GM23338 (cell line): ENCODE measurements at regions not wholly inside any gene's neighbourhood (a gene's known extent, or its start where the extent isn't known, plus 50 kb on each side); places are given as distances from the start of the nearest gene placed in this dataset.

Experiments
- ATAC-seq: fragments of 200-7000 bp; cut with Tn5 transposase; 3 replicates; pipeline ENCODE4 v1.9.1; 2020
- DNase-seq: peaks from one replicate; pipeline ENCODE4 v3.0.0-alpha.2; 2015; ENCODE audit warnings: low spot score
- H2AFZ ChIP-seq: fragments of 200-600 bp; sonication (generic); 2 replicates; pipeline ENCODE4 v1.8.0; 2016; ENCODE audit warnings: antibody characterized with exemption, mild to moderate bottlenecking, moderate library complexity
- H3F3A ChIP-seq: fragments of 200-600 bp; sonication (generic); replicated peaks from 2 replicates; pipeline ENCODE4 v1.8.0; 2017; ENCODE audit warnings: antibody characterized with exemption, mixed run types, low read depth
- H3K27ac ChIP-seq: fragments of 200-600 bp; sonication (generic); 2 replicates; pipeline ENCODE4 v1.6.1; 2016; ENCODE audit warnings: low read depth
- H3K27me3 ChIP-seq: fragments of 200-600 bp; sonication (generic); 2 replicates; pipeline ENCODE4 v1.8.0; 2016; ENCODE audit warnings: mild to moderate bottlenecking, mixed run types, moderate library complexity; ENCODE audit not compliant: insufficient read depth
- H3K36me3 ChIP-seq: fragments of 200-600 bp; sonication (generic); 2 replicates; pipeline ENCODE4 v1.8.0; 2016; ENCODE audit warnings: mild to moderate bottlenecking; ENCODE audit not compliant: insufficient read depth
- H3K4me1 ChIP-seq: fragments of 200-600 bp; sonication (generic); 2 replicates; pipeline ENCODE4 v1.8.0; 2016; ENCODE audit warnings: mild to moderate bottlenecking, moderate library complexity; ENCODE audit not compliant: insufficient read depth
- H3K4me2 ChIP-seq: fragments of 200-600 bp; sonication (generic); 2 replicates; pipeline ENCODE4 v1.7.1; 2017; ENCODE audit warnings: mixed run types
- H3K4me3 ChIP-seq: fragments of 200-600 bp; sonication (generic); 2 replicates; pipeline ENCODE4 v1.6.1; 2016; ENCODE audit warnings: mixed run types
- H3K79me2 ChIP-seq: fragments of 200-600 bp; sonication (generic); replicated peaks from 2 replicates; pipeline ENCODE4 v1.8.0; 2017; ENCODE audit warnings: mild to moderate bottlenecking; ENCODE audit not compliant: insufficient read depth
- H3K9me2 ChIP-seq: fragments of 200-600 bp; sonication (generic); 2 replicates; pipeline ENCODE4 v1.8.0; 2017; ENCODE audit not compliant: insufficient read depth
- H4K20me1 ChIP-seq: fragments of 200-600 bp; sonication (generic); replicated peaks from 2 replicates; pipeline ENCODE4 v1.8.0; 2017; ENCODE audit warnings: mild to moderate bottlenecking; ENCODE audit not compliant: insufficient read depth
- H3K27ac Mint-ChIP-seq: 2 replicates; pipeline ENCODE4 v1.8.0; 2020; ENCODE audit warnings: inconsistent platforms, mild to moderate bottlenecking, moderate library complexity, mixed read lengths
- H3K27me3 Mint-ChIP-seq: 3 replicates; pipeline ENCODE4 v1.8.0; 2022; ENCODE audit warnings: low read depth, mild to moderate bottlenecking, moderate library complexity, mixed read lengths, inconsistent platforms; ENCODE audit not compliant: insufficient read depth, poor library complexity
- H3K36me3 Mint-ChIP-seq: 3 replicates; pipeline ENCODE4 v1.8.0; 2021; ENCODE audit warnings: low read depth, mild to moderate bottlenecking, inconsistent platforms, moderate library complexity, mixed read lengths
- H3K4me1 Mint-ChIP-seq: 3 replicates; pipeline ENCODE4 v1.8.0; 2020; ENCODE audit warnings: mild to moderate bottlenecking, inconsistent platforms, mixed read lengths
- H3K4me3 Mint-ChIP-seq: 3 replicates; pipeline ENCODE4 v1.8.0; 2021; ENCODE audit warnings: moderate library complexity, mild to moderate bottlenecking, inconsistent platforms, mixed read lengths
- H3K9me3 Mint-ChIP-seq: 3 replicates; pipeline ENCODE4 v1.8.0; 2020; ENCODE audit warnings: moderate library complexity, mild to moderate bottlenecking, inconsistent platforms, mixed read lengths
- EZH2 ChIP-seq: fragments of 200-600 bp; sonication (generic); IDR thresholded peaks from one replicate; pipeline ENCODE4 v1.8.0; 2017; ENCODE audit warnings: antibody characterized with exemption, mild to moderate bottlenecking, low read depth; ENCODE audit not compliant: unreplicated experiment
- EZH2phosphoT487 ChIP-seq: fragments of 200-600 bp; sonication (generic); IDR thresholded peaks from one replicate; pipeline ENCODE4 v1.8.1; 2018; ENCODE audit warnings: antibody characterized with exemption; ENCODE audit not compliant: unreplicated experiment
- JUNB ChIP-seq: IDR thresholded peaks from one replicate; pipeline ENCODE4 v1.6.1; 2016; ENCODE audit warnings: antibody characterized with exemption; ENCODE audit not compliant: unreplicated experiment
- NANOG ChIP-seq: IDR thresholded peaks from 2 replicates; pipeline ENCODE4 v1.6.1; 2016; ENCODE audit warnings: antibody characterized with exemption, borderline replicate concordance
- POLR2AphosphoS5 ChIP-seq: IDR thresholded peaks from 2 replicates; pipeline ENCODE4 v1.6.1; 2016; ENCODE audit warnings: antibody characterized with exemption, low read depth
- STAT1 ChIP-seq: IDR thresholded peaks from one replicate; pipeline ENCODE4 v1.6.1; 2016; ENCODE audit warnings: antibody characterized with exemption; ENCODE audit not compliant: unreplicated experiment
- ZNF114 ChIP-seq: fragments of 250-450 bp; sonication (Bioruptor Pico); IDR thresholded peaks from 2 replicates; pipeline ENCODE4 v1.5.0; 2020; ENCODE audit warnings: mild to moderate bottlenecking, moderate library complexity
- ZNF331 ChIP-seq: fragments of 250-450 bp; sonication (Bioruptor Pico); IDR thresholded peaks from 2 replicates; pipeline ENCODE4 v1.5.0; 2020; ENCODE audit warnings: low read depth, mild to moderate bottlenecking, moderate library complexity
- TF ChIP-seq, protein P1 (sequence below): fragments of 250-450 bp; sonication (Bioruptor Pico); IDR thresholded peaks from 2 replicates; pipeline ENCODE4 v1.5.0; 2020; ENCODE audit warnings: mild to moderate bottlenecking, moderate library complexity
- TF ChIP-seq, protein P2 (sequence below), 2 experiments: fragments of 200-600 bp in 1 of 2; sonication (generic) in 1 of 2; conservative IDR thresholded peaks; 2 replicates each; pipeline versions ENCODE4 v1.5.1 to v1.6.1; 2016 to 2017; ENCODE audit warnings: antibody characterized with exemption in 2 of 2, low read depth in 2 of 2, mild to moderate bottlenecking in 2 of 2, moderate library complexity in 1 of 2
- TF ChIP-seq, protein P3 (sequence below): IDR thresholded peaks from one replicate; pipeline ENCODE4 v1.6.1; 2018; ENCODE audit warnings: antibody characterized with exemption; ENCODE audit not compliant: unreplicated experiment

DNA sequence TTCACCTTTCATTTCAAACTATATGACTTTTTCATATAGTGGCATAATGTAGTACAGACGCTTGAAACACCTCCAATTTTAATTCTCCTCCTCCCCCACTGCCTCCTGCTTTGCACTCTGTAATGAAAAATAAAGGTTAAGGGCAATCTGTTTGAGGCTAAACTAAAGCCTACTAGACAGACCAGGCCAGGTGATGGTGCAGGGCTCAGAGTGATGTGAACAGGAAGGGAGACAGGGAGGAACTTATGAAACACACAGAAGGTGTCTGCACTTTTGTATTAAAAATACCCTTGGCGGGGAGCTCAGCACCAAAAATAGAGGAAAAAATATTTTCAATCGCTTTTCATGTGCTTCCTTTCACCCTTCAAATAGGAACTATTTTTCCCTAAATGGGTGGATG lies 415.4 kb downstream of the LMO4 start:
- no peak overlapping the region for H3K4me3 ChIP-seq
- ATAC-seq: no peak
- H4K20me1 ChIP-seq: no peaks in the 10 kb centered on the region
- H3K79me2 ChIP-seq: no peaks in the 10 kb centered on the region
- H2AFZ ChIP-seq: peak overlapping the region; percentile 21; the same call in 1 of the 2 replicates
- H3K4me3 Mint-ChIP-seq: no peak overlapping the region
- H3K27me3 ChIP-seq: no peaks in the 10 kb centered on the region
- peaks cover 15% of the 10 kb centered on the region; the same call in 1 of the 2 replicates for H3K4me1 ChIP-seq
- H3K9me3 Mint-ChIP-seq: no peaks in the 10 kb centered on the region
- no peak for TF ChIP-seq POLR2AphosphoS5
- TF ChIP-seq EZH2phosphoT487: no peak
- TF ChIP-seq, protein P1, sequence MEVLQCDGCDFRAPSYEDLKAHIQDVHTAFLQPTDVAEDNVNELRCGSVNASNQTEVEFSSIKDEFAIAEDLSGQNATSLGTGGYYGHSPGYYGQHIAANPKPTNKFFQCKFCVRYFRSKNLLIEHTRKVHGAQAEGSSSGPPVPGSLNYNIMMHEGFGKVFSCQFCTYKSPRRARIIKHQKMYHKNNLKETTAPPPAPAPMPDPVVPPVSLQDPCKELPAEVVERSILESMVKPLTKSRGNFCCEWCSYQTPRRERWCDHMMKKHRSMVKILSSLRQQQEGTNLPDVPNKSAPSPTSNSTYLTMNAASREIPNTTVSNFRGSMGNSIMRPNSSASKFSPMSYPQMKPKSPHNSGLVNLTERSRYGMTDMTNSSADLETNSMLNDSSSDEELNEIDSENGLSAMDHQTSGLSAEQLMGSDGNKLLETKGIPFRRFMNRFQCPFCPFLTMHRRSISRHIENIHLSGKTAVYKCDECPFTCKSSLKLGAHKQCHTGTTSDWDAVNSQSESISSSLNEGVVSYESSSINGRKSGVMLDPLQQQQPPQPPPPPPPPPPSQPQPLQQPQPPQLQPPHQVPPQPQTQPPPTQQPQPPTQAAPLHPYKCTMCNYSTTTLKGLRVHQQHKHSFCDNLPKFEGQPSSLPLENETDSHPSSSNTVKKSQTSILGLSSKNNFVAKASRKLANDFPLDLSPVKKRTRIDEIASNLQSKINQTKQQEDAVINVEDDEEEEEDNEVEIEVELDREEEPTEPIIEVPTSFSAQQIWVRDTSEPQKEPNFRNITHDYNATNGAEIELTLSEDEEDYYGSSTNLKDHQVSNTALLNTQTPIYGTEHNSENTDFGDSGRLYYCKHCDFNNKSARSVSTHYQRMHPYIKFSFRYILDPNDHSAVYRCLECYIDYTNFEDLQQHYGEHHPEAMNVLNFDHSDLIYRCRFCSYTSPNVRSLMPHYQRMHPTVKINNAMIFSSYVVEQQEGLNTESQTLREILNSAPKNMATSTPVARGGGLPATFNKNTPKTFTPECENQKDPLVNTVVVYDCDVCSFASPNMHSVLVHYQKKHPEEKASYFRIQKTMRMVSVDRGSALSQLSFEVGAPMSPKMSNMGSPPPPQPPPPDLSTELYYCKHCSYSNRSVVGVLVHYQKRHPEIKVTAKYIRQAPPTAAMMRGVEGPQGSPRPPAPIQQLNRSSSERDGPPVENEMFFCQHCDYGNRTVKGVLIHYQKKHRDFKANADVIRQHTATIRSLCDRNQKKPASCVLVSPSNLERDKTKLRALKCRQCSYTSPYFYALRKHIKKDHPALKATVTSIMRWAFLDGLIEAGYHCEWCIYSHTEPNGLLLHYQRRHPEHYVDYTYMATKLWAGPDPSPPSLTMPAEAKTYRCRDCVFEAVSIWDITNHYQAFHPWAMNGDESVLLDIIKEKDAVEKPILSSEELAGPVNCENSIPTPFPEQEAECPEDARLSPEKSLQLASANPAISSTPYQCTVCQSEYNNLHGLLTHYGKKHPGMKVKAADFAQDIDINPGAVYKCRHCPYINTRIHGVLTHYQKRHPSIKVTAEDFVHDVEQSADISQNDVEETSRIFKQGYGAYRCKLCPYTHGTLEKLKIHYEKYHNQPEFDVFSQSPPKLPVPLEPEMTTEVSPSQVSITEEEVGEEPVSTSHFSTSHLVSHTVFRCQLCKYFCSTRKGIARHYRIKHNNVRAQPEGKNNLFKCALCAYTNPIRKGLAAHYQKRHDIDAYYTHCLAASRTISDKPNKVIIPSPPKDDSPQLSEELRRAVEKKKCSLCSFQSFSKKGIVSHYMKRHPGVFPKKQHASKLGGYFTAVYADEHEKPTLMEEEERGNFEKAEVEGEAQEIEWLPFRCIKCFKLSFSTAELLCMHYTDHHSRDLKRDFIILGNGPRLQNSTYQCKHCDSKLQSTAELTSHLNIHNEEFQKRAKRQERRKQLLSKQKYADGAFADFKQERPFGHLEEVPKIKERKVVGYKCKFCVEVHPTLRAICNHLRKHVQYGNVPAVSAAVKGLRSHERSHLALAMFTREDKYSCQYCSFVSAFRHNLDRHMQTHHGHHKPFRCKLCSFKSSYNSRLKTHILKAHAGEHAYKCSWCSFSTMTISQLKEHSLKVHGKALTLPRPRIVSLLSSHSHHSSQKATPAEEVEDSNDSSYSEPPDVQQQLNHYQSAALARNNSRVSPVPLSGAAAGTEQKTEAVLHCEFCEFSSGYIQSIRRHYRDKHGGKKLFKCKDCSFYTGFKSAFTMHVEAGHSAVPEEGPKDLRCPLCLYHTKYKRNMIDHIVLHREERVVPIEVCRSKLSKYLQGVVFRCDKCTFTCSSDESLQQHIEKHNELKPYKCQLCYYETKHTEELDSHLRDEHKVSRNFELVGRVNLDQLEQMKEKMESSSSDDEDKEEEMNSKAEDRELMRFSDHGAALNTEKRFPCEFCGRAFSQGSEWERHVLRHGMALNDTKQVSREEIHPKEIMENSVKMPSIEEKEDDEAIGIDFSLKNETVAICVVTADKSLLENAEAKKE (CRISPR knock-in tag): no peak
- TF ChIP-seq STAT1: no peak
- TF ChIP-seq JUNB: no peak
- TF ChIP-seq ZNF331 (CRISPR knock-in tag): no peak
- TF ChIP-seq NANOG: no peak
- TF ChIP-seq, protein P2, sequence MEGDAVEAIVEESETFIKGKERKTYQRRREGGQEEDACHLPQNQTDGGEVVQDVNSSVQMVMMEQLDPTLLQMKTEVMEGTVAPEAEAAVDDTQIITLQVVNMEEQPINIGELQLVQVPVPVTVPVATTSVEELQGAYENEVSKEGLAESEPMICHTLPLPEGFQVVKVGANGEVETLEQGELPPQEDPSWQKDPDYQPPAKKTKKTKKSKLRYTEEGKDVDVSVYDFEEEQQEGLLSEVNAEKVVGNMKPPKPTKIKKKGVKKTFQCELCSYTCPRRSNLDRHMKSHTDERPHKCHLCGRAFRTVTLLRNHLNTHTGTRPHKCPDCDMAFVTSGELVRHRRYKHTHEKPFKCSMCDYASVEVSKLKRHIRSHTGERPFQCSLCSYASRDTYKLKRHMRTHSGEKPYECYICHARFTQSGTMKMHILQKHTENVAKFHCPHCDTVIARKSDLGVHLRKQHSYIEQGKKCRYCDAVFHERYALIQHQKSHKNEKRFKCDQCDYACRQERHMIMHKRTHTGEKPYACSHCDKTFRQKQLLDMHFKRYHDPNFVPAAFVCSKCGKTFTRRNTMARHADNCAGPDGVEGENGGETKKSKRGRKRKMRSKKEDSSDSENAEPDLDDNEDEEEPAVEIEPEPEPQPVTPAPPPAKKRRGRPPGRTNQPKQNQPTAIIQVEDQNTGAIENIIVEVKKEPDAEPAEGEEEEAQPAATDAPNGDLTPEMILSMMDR (conservative IDR thresholded peaks at IDR 0.05; ENCODE audit: low read depth in 2 of 2): no peak
- TF ChIP-seq EZH2: no peak
- no peak for TF ChIP-seq ZNF114 (CRISPR knock-in tag)
- TF ChIP-seq, protein P3, sequence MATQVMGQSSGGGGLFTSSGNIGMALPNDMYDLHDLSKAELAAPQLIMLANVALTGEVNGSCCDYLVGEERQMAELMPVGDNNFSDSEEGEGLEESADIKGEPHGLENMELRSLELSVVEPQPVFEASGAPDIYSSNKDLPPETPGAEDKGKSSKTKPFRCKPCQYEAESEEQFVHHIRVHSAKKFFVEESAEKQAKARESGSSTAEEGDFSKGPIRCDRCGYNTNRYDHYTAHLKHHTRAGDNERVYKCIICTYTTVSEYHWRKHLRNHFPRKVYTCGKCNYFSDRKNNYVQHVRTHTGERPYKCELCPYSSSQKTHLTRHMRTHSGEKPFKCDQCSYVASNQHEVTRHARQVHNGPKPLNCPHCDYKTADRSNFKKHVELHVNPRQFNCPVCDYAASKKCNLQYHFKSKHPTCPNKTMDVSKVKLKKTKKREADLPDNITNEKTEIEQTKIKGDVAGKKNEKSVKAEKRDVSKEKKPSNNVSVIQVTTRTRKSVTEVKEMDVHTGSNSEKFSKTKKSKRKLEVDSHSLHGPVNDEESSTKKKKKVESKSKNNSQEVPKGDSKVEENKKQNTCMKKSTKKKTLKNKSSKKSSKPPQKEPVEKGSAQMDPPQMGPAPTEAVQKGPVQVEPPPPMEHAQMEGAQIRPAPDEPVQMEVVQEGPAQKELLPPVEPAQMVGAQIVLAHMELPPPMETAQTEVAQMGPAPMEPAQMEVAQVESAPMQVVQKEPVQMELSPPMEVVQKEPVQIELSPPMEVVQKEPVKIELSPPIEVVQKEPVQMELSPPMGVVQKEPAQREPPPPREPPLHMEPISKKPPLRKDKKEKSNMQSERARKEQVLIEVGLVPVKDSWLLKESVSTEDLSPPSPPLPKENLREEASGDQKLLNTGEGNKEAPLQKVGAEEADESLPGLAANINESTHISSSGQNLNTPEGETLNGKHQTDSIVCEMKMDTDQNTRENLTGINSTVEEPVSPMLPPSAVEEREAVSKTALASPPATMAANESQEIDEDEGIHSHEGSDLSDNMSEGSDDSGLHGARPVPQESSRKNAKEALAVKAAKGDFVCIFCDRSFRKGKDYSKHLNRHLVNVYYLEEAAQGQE: no peak
- H3K36me3 ChIP-seq: no peaks in the 10 kb centered on the region
- no peak for DNase-seq
- H3F3A ChIP-seq: no peaks in the 10 kb centered on the region
- 0 out of 2 replicates have a peak, but pooled peaks cover 4% of the 10 kb centered on the region for H3K9me2 ChIP-seq
- H3K4me2 ChIP-seq: no peak overlapping the region
- H3K36me3 Mint-ChIP-seq: no peaks in the 10 kb centered on the region
- no peak overlapping the region for H3K27ac ChIP-seq
- H3K4me1 Mint-ChIP-seq: peaks cover 20% of the 10 kb centered on the region
- H3K27me3 Mint-ChIP-seq: peaks cover 3% of the 10 kb centered on the region
- H3K27ac Mint-ChIP-seq: no peak overlapping the region
